Stimulated activated naive CD8-positive, alpha-beta T cell treated with anti-CD3 and anti-CD28 coated beads, Interleukin-15, amount 100 ng/mL, for 72 hours (primary cell): ENCODE measurements at regions not wholly inside any gene's neighbourhood (a gene's known extent, or its start where the extent isn't known, plus 50 kb on each side); places are given as distances from the start of the nearest gene placed in this dataset.

Experiments used
- ATAC-seq: fragments of 150-1000 bp; cut with Tn5 transposase; 2 replicates; pipeline ENCODE4 v1.10.0; 2021; ENCODE audit warnings: mild to moderate bottlenecking, moderate library complexity
- DNase-seq, 2 donors: peaks; one replicate each; pipeline ENCODE4 v3.0.0; 2021 to 2022
- H3K27ac Mint-ChIP-seq, 2 donors: one replicate each; pipeline ENCODE4 v1.8.0; 2022; ENCODE audit warnings: mild to moderate bottlenecking in 2 of 2, mixed read lengths in 2 of 2, moderate library complexity in 2 of 2
- H3K27me3 Mint-ChIP-seq: one replicate; pipeline ENCODE4 v1.8.0; 2022; ENCODE audit warnings: mixed read lengths
- H3K4me1 Mint-ChIP-seq: one replicate; pipeline ENCODE4 v1.8.0; 2022; ENCODE audit warnings: mild to moderate bottlenecking, mixed read lengths
- H3K4me3 Mint-ChIP-seq, 2 donors: one replicate each; pipeline ENCODE4 v1.8.0; 2022; ENCODE audit warnings: mild to moderate bottlenecking in 2 of 2, mixed read lengths in 2 of 2, moderate library complexity in 1 of 2
- H3K9me3 Mint-ChIP-seq, 2 donors: one replicate each; pipeline ENCODE4 v1.8.0; 2022; ENCODE audit warnings: mixed read lengths in 2 of 2

DNA sequence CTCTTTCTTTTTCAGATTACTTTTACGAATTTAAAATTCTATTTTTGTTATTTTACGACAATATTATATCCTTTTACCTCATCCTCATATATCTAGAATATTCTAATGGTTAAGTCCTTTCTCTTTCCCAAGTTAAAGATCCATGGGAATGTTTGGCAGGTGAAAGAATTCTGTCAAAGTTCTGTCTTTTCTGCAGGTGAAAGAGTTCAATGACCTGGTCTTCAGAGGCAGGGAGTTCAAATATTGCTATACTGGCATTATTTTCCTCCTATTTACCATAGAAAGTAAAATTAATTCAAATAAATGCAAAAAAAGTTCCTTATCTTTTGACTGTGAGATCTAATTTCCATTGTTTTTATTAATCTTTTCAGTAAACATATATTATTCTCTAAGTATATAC lies 194.3 kb downstream of the ARL4A start:
- Mint-ChIP-seq H3K27me3 (peaks cover 13% of the 10 kb centered on the region), H3K4me1 (no peaks in the 10 kb centered on the region), H3K9me3 (no peaks in the 10 kb centered on the region), H3K4me3 (no peak overlapping the region), H3K27ac (no peak overlapping the region)
- ATAC-seq (no peak), DNase-seq (no peak)

- Mint-ChIP-seq H3K4me3 (no peak overlapping the region), H3K27me3 (peaks cover 13% of the 10 kb centered on the region), H3K4me1 (no peaks in the 10 kb centered on the region), H3K27ac (no peak overlapping the region), H3K9me3 (no peaks in the 10 kb centered on the region)
- DNase-seq, result no peak
- ATAC-seq, result no peak
Observed at GRCh38 chr7:12882710-12883109, 195.3 kb downstream of the ARL4A start.

DNA sequence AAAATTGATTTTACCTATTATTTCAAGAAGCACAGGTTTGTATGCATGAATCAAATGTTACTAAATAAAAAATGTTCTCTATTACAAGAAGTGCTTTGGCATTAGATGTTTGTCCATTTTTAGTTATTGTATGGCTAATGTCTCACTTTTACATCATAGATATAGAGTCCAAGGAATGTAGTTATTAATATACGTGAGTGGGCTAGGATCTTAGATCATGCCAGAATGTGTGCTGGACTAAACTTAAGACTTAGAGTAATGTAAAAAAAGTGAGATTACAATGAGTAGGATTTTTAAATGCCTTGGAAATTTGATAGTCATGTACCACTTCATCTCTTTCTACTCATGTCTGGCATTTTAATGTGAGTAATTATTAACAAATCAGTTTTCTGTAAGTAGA lies 196.6 kb downstream of the ARL4A start:
- no peak overlapping the region for H3K27ac Mint-ChIP-seq
- DNase-seq, result no peak
- H3K4me1 Mint-ChIP-seq, result peaks cover 6% of the 10 kb centered on the region
- H3K4me3 Mint-ChIP-seq, result no peak overlapping the region
- ATAC-seq, result no peak
- H3K27me3 Mint-ChIP-seq, result peaks cover 21% of the 10 kb centered on the region
- no peaks in the 10 kb centered on the region for H3K9me3 Mint-ChIP-seq

DNA sequence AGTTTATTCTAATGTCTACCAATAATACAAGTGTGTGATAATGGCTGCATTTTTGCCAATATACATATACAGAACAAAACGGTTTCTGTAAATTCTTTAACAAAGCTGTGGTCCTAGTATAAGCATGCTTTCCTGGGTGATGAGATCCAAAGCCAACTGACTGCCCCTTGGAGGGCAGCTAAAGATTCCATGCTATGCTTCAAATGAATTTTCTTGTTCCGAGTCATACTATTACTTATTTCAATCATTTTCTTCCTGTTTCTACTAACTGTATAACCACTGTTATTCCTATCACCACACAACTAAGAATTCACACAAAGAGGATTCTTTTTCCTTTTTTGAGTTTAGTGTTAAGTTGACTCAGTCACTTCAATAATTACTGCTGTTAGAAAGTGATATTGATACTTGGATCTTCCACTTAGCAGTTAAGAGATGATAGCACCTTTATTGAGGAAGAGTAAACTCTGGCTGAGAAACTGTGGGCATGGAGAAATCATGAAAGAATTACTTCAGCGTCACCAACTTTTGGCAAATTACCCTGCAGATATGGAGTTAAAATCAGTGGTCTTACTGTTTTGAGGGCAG lies 197.5 kb downstream of the ARL4A start:
- Mint-ChIP-seq H3K27me3 (peaks cover 21% of the 10 kb centered on the region), H3K4me1 (peaks cover 6% of the 10 kb centered on the region), H3K9me3 (no peaks in the 10 kb centered on the region), H3K4me3 (no peak overlapping the region), H3K27ac (no peak overlapping the region)
- DNase-seq (no peak), ATAC-seq (no peak)

GRCh38 chr7:12888717-12889116 lies 201.3 kb downstream of the ARL4A start:
- H3K27ac Mint-ChIP-seq, result peak overlapping the region; percentile 31 to 52
- H3K27me3 Mint-ChIP-seq, result peaks cover 15% of the 10 kb centered on the region
- peaks cover 6% of the 10 kb centered on the region for H3K4me1 Mint-ChIP-seq
- H3K9me3 Mint-ChIP-seq, result no peaks in the 10 kb centered on the region
- ATAC-seq, result no peak
- no peak overlapping the region for H3K4me3 Mint-ChIP-seq
- DNase-seq, result no peak

DNA sequence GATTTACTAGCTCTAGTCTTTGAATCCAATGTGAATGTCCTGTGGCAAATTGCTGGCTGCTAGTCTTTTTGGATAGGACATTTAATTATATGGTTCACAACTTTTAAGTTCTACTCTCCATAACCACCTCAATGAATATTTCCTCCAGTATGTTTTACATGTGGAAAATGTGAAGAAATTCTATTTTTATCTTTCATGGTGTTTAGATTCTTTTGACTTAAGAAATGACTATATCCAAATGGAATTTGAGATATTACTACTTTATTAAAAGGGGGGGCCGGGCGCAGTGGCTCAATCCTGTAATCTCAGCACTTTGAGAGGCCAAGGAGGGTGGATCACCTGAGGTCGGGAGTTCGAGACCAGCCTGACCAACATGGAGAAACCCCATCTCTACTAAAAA lies 202.0 kb downstream of the ARL4A start:
- no peaks in the 10 kb centered on the region for H3K9me3 Mint-ChIP-seq
- no peak overlapping the region for H3K27ac Mint-ChIP-seq
- peaks cover 6% of the 10 kb centered on the region for H3K4me1 Mint-ChIP-seq
- ATAC-seq, result no peak
- no peak for DNase-seq
- H3K4me3 Mint-ChIP-seq, result no peak overlapping the region
- peaks cover 15% of the 10 kb centered on the region for H3K27me3 Mint-ChIP-seq

- Mint-ChIP-seq H3K27ac (no peak overlapping the region), H3K4me3 (no peak overlapping the region), H3K27me3 (peaks cover 9% of the 10 kb centered on the region), H3K9me3 (no peaks in the 10 kb centered on the region), H3K4me1 (peaks cover 6% of the 10 kb centered on the region)
- DNase-seq, result no peak
- ATAC-seq, result no peak
Observed at GRCh38 chr7:12890586-12890985, 203.2 kb downstream of the ARL4A start.

GRCh38 chr7:12893292-12893691 lies 205.9 kb downstream of the ARL4A start:
- no peak for DNase-seq
- H3K9me3 Mint-ChIP-seq, result no peaks in the 10 kb centered on the region
- H3K4me1 Mint-ChIP-seq, result peaks cover 5% of the 10 kb centered on the region
- H3K27ac Mint-ChIP-seq, result no peak overlapping the region
- no peak for ATAC-seq
- no peak overlapping the region for H3K4me3 Mint-ChIP-seq
- peaks cover 6% of the 10 kb centered on the region for H3K27me3 Mint-ChIP-seq

GRCh38 chr7:12895296-12895695 lies 207.9 kb downstream of the ARL4A start:
- no peaks in the 10 kb centered on the region for H3K9me3 Mint-ChIP-seq
- H3K27me3 Mint-ChIP-seq, result no peaks in the 10 kb centered on the region
- ATAC-seq (no peak), DNase-seq (no peak)
- no peak overlapping the region for H3K27ac Mint-ChIP-seq
- no peaks in the 10 kb centered on the region for H3K4me1 Mint-ChIP-seq
- H3K4me3 Mint-ChIP-seq, result no peak overlapping the region

DNA sequence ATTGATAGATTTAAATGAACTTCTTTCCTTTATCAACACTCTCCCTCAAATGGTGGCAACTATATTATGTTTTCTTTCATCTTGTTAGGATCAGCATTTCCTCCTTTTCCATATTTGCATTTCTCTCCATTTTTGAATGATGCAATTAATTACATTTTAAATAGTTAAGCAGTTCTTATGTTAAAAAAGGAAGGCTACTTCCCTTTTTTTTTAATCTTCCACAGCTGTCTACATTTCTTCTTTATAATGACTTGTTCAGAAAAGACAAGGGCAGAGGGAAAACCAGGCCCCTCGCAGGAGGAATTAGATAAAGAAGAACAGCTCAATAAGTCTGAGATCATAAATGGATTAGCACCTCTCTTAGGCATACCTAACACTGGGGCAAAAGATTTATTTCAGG lies 208.9 kb downstream of the ARL4A start:
- no peaks in the 10 kb centered on the region for H3K4me1 Mint-ChIP-seq
- H3K27ac Mint-ChIP-seq, result no peak overlapping the region
- H3K27me3 Mint-ChIP-seq, result no peaks in the 10 kb centered on the region
- no peak for DNase-seq
- no peaks in the 10 kb centered on the region for H3K9me3 Mint-ChIP-seq
- no peak for ATAC-seq
- H3K4me3 Mint-ChIP-seq, result no peak overlapping the region

DNA sequence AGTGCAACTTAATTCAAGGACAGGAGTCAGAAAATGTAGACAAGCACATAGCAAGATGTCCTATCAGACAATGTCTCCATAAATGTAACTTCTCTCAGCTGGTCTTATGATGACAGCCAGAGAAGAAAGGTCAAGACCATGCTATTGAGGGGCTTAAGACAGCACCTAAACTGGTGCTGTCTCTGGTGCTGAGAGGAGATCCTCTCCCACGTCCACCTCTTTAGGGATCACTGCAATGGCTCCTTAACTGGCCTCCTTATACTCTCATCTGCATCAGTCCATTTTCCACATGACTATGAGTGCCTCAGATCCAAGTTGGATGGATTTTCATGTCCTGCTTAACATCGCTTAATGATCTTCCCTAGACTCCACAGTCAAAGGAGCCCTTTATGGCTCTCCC lies 210.6 kb downstream of the ARL4A start:
- DNase-seq (no peak), ATAC-seq (no peak)
- no peaks in the 10 kb centered on the region for H3K4me1 Mint-ChIP-seq
- H3K27ac Mint-ChIP-seq, result no peak overlapping the region
- no peaks in the 10 kb centered on the region for H3K9me3 Mint-ChIP-seq
- no peaks in the 10 kb centered on the region for H3K27me3 Mint-ChIP-seq
- H3K4me3 Mint-ChIP-seq, result no peak overlapping the region

DNA sequence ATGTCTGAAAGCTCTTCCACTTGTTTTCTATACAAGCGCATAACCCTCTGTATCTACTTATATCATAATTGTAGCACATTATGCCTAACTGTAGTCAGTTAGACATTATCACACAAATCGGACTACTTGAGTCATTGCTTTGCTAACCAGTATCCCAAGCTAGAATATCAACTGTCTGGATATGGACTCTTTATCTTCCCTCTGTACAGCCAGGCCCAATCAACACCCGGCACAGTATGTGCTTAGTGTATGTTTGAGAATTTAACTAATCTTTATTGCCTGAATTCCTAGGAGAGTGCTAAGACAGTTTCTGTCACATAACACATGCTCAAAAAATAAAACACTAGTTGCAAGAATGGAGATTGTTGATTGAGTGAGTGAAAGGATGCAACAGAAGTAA lies 211.2 kb downstream of the ARL4A start:
- Mint-ChIP-seq H3K27me3 (no peaks in the 10 kb centered on the region), H3K27ac (no peak overlapping the region), H3K4me1 (no peaks in the 10 kb centered on the region), H3K9me3 (no peaks in the 10 kb centered on the region), H3K4me3 (no peak overlapping the region)
- DNase-seq (no peak), ATAC-seq (no peak)

DNA sequence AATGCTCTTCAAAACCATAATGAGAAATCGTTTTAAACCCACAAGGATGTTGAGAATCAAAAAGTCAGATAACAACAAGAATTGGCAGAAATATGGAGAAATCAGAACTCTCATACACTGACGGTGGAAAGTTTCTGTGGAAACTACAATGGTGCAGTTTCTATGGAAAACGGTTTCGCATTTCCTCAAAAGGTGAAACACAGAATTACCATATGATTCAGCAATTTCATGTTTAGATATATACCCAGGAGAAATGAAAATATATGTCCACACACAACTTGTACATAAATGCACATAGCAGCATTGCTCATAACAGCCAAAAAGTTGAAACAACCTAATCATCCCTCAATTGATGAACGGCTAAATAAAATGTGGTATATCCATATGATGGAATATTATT lies 218.2 kb downstream of the ARL4A start:
- no peaks in the 10 kb centered on the region for H3K4me1 Mint-ChIP-seq
- H3K27me3 Mint-ChIP-seq, result no peaks in the 10 kb centered on the region
- H3K9me3 Mint-ChIP-seq, result no peaks in the 10 kb centered on the region
- DNase-seq, result no peak
- ATAC-seq, result no peak
- H3K4me3 Mint-ChIP-seq, result no peak overlapping the region
- H3K27ac Mint-ChIP-seq, result no peak overlapping the region

DNA sequence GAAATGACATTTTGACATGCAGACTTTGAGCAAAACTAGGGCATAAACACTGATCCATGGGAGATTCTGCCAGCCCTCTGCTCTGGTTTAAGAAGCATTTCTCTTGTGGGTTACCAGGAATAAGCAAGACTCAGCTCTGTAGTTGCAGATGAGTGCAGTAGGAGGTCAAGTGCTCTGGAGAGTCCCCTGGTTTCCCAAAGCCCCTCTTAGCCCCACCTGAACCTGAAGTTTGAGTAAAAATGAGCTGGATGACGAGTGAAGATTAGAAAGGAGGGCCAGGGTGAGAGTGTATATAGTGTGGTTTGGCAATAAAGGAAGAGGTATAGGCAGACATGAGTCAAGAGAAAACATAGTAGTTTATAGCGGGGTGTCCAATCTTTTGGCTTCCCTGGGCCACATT lies 220.3 kb downstream of the ARL4A start:
- H3K4me3 Mint-ChIP-seq, result no peak overlapping the region

GRCh38 chr7:12909483-12909882 lies 222.1 kb downstream of the ARL4A start:
- DNase-seq (no peak), ATAC-seq (no peak)
- no peak overlapping the region for H3K4me3 Mint-ChIP-seq
- H3K9me3 Mint-ChIP-seq, result no peaks in the 10 kb centered on the region
- no peaks in the 10 kb centered on the region for H3K4me1 Mint-ChIP-seq
- no peak overlapping the region for H3K27ac Mint-ChIP-seq
- H3K27me3 Mint-ChIP-seq, result no peaks in the 10 kb centered on the region

More for the DNA sequence above, 220.3 kb downstream of the ARL4A start:
- ATAC-seq (no peak), DNase-seq (no peak)
- Mint-ChIP-seq H3K27ac (no peak overlapping the region), H3K4me1 (no peaks in the 10 kb centered on the region), H3K27me3 (no peaks in the 10 kb centered on the region), H3K9me3 (no peaks in the 10 kb centered on the region)

GRCh38 chr7:12911053-12911452 lies 223.6 kb downstream of the ARL4A start:
- Mint-ChIP-seq H3K27me3 (no peaks in the 10 kb centered on the region), H3K4me1 (no peaks in the 10 kb centered on the region), H3K4me3 (no peak overlapping the region), H3K9me3 (no peaks in the 10 kb centered on the region), H3K27ac (no peak overlapping the region)
- DNase-seq, result no peak
- ATAC-seq, result no peak

DNA sequence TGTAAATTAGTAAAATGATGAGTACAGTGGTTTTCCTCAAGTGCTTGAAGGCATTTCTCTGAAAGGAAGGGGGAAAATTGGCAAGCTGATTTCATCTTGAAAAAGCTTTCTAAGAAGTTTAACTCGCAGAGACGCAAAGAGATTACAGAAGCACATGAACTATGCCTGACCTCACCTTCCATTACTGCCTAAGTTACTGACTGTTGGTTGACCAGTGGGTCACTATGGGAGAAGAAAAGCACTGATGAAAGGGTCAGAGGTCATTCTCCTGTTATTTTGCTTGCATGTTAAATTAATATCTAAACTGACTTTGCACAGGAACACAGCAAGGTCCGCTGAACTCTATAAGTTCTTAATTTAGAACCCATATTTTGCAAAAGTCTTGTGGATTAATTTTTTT lies 225.6 kb downstream of the ARL4A start:
- Mint-ChIP-seq H3K4me1 (no peaks in the 10 kb centered on the region), H3K9me3 (no peaks in the 10 kb centered on the region), H3K4me3 (no peak overlapping the region), H3K27ac (no peak overlapping the region), H3K27me3 (no peaks in the 10 kb centered on the region)
- DNase-seq (no peak), ATAC-seq (no peak)
